VCaP (cell line): ENCODE measurements at regions not wholly inside any gene's neighbourhood (a gene's known extent, or its start where the extent isn't known, plus 50 kb on each side); places are given as distances from the start of the nearest gene placed in this dataset.
A peak's percentile ranks its signal among the peaks of the same experiment; 100 is the strongest.

Experiments used
- H3K27ac ChIP-seq: fragments of 450-650 bp; 2 replicates; pipeline ENCODE4 v1.5.1; 2017
- CTCF ChIP-seq: fragments of 450-650 bp; conservative IDR thresholded peaks from 2 replicates; pipeline ENCODE4 v1.5.1; 2017; ENCODE audit warnings: mild to moderate bottlenecking, moderate library complexity

- H3K27ac ChIP-seq = no peak overlapping the region
- TF ChIP-seq CTCF = no peak
Observed at GRCh38 chr16:75780669-75781068, 54.4 kb upstream of the CPHXL start.

- TF ChIP-seq CTCF = no peak
- H3K27ac ChIP-seq = no peak overlapping the region
Observed at GRCh38 chr16:75781683-75782343, 55.5 kb upstream of the CPHXL start.

- no peak for TF ChIP-seq CTCF
- no peak overlapping the region for H3K27ac ChIP-seq
Observed at GRCh38 chr16:75787440-75787839, 61.1 kb upstream of the CPHXL start.

GRCh38 chr16:75789237-75789636, 62.9 kb upstream of the CPHXL start:
- peak; percentile 84 for TF ChIP-seq CTCF

GRCh38 chr16:75792771-75793492, 66.6 kb upstream of the CPHXL start:
- H3K27ac ChIP-seq = no peak overlapping the region
- TF ChIP-seq CTCF = no peak

More at GRCh38 chr16:75789237-75789636, 62.9 kb upstream of the CPHXL start:
- no peak overlapping the region for H3K27ac ChIP-seq

- H3K27ac ChIP-seq = no peak overlapping the region
- no peak for TF ChIP-seq CTCF
Observed at GRCh38 chr16:75793641-75794040, 67.4 kb upstream of the CPHXL start.

- H3K27ac ChIP-seq = no peak overlapping the region
- TF ChIP-seq CTCF = no peak
Observed at GRCh38 chr16:75794426-75794825, 68.1 kb upstream of the CPHXL start.
